Panc1 (cell line): ENCODE measurements at regions not wholly inside any gene's neighbourhood (a gene's known extent, or its start where the extent isn't known, plus 50 kb on each side); places are given as distances from the start of the nearest gene placed in this dataset.
"Not testable (repeated sequence)": the region's sequence is repeated elsewhere in the genome, so short reads cannot be mapped to it uniquely, and the experiment has no call there.

ENCODE experiments used
- ATAC-seq: fragments of 200-7000 bp; cut with Tn5 transposase; 2 replicates; pipeline ENCODE4 v1.9.1; 2020; ENCODE audit warnings: mild to moderate bottlenecking, moderate library complexity
- BruUV-seq: library from RNA; stranded (reverse); fragments of 400-500 nt; replicated peaks from 2 replicates; lab custom pipeline; 2021; lab: Mats Ljungman, UMichigan
- CTCF ChIA-PET: fragments of 300-600 bp; sonication (Branson Sonifier 250); formaldehyde crosslinking; loops from one replicate; lab custom pipeline; 2022; ENCODE audit warnings: antibody characterized with exemption; lab: Charles Lee
- POLR2A ChIA-PET: fragments of 300-600 bp; sonication (Branson Sonifier 250); formaldehyde crosslinking; loops from one replicate; lab custom pipeline; 2022; ENCODE audit warnings: antibody characterized with exemption; lab: Charles Lee
- DNase-seq: peaks from one replicate; pipeline ENCODE4 v3.0.0-alpha.2; 2010; ENCODE audit warnings: low read depth, low spot score
- H3K27ac ChIP-seq: 2 replicates; pipeline ENCODE4 v1.5.1; 2011; ENCODE audit warnings: mild to moderate bottlenecking, low read length, inconsistent platforms
- H3K27me3 ChIP-seq: fragments of 200-500 bp; sonication (Bioruptor generic); 2 replicates; pipeline ENCODE4 v1.6.0; 2014; ENCODE audit warnings: low read length, inconsistent platforms; ENCODE audit not compliant: control insufficient read depth, insufficient read depth
- H3K36me3 ChIP-seq: fragments of 200-500 bp; sonication (Bioruptor generic); 2 replicates; pipeline ENCODE4 v1.5.1; 2014; ENCODE audit warnings: inconsistent platforms, mild to moderate bottlenecking, low read length, moderate library complexity; ENCODE audit not compliant: control insufficient read depth, insufficient read depth
- H3K4me1 ChIP-seq: 2 replicates; pipeline ENCODE4 v1.5.1; 2011; ENCODE audit warnings: inconsistent platforms, mild to moderate bottlenecking, low read length, moderate library complexity; ENCODE audit not compliant: control insufficient read depth, insufficient read depth
- H3K4me3 ChIP-seq, 2 experiments: 2 replicates each; pipeline ENCODE4 v1.5.1; 2011 to 2012; ENCODE audit warnings: low read depth in 2 of 2, low read length in 2 of 2, mild to moderate bottlenecking in 2 of 2, inconsistent platforms in 1 of 2, moderate library complexity in 1 of 2
- H3K9me3 ChIP-seq: fragments of 200-500 bp; sonication (Bioruptor generic); 2 replicates; pipeline ENCODE4 v1.5.1; 2014; ENCODE audit warnings: low read depth, mild to moderate bottlenecking, inconsistent platforms, low read length, moderate library complexity; ENCODE audit not compliant: control insufficient read depth, insufficient read depth
- POLR2AphosphoS5 ChIP-seq: IDR thresholded peaks from 2 replicates; pipeline ENCODE4 v1.6.1; 2012; ENCODE audit warnings: mild to moderate bottlenecking, low read depth, low read length, moderate library complexity
- SIN3A ChIP-seq: IDR thresholded peaks from 2 replicates; pipeline ENCODE4 v1.6.1; 2012; ENCODE audit warnings: low read depth, mild to moderate bottlenecking, low read length, moderate library complexity, borderline replicate concordance; ENCODE audit not compliant: insufficient read depth
- TCF7L2 ChIP-seq: IDR thresholded peaks from 2 replicates; pipeline ENCODE4 v1.6.1; 2011; ENCODE audit warnings: mild to moderate bottlenecking, low read depth, low read length, inconsistent platforms
- in situ Hi-C: cut with HindIII; loops from 2 replicates; pipeline ENCODE4 v1.10.0; 2016; ENCODE audit warnings: low sequenced_read_pairs, low pct_unique_long_range_greater_than_20kb
- intact Hi-C: fragments of 100-400 bp; cut with micrococcal nuclease; formaldehyde crosslinking; loops from one replicate; pipeline ENCODE4 v1.10.0; 2022; ENCODE audit not compliant: unreplicated experiment
- TF ChIP-seq, protein P1 (sequence below): fragments of 450-650 bp; IDR thresholded peaks from 2 replicates; pipeline ENCODE4 v1.5.1; 2017; ENCODE audit warnings: mild to moderate bottlenecking
- TF ChIP-seq, protein P2 (sequence below), 2 experiments: IDR thresholded peaks; 2 replicates each; pipeline ENCODE4 v1.6.1; 2011 to 2012; ENCODE audit warnings: low read depth in 2 of 2, control low read depth in 1 of 2, low read length in 1 of 2, mild to moderate bottlenecking in 1 of 2, moderate library complexity in 1 of 2; ENCODE audit not compliant: insufficient read depth in 1 of 2

DNA sequence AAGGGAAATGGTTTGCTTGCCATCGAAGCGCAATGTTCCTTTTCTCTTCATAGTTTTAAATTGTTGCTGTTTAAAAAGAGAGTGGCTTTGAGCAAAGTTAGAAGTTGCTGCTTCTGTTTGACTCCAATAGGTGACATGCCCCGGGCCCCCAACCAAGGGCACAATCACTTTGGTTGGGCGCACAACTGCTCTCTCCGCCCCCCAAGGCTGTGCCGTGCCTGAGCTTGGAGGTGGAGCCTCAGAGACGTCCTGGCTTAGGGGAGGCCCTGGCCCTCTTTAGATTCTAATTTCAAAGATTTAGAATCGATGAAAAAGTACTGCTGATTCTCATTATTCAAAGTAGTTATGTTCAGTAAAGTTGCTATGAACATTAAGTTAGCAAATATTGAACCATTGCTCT lies 725.9 kb downstream of the COL12A1 start:
- intact Hi-C loops, result no loop called here
- H3K4me1 ChIP-seq, result no peaks in the 10 kb centered on the region
- ChIA-PET CTCF (no interaction called here), POLR2A (no interaction called here)
- 0 out of 2 replicates have a peak, but pooled peaks cover 4% of the 10 kb centered on the region for H3K9me3 ChIP-seq
- TF ChIP-seq POLR2AphosphoS5 (no peak), SIN3A (no peak), TCF7L2 (no peak)
- TF ChIP-seq, protein P1, sequence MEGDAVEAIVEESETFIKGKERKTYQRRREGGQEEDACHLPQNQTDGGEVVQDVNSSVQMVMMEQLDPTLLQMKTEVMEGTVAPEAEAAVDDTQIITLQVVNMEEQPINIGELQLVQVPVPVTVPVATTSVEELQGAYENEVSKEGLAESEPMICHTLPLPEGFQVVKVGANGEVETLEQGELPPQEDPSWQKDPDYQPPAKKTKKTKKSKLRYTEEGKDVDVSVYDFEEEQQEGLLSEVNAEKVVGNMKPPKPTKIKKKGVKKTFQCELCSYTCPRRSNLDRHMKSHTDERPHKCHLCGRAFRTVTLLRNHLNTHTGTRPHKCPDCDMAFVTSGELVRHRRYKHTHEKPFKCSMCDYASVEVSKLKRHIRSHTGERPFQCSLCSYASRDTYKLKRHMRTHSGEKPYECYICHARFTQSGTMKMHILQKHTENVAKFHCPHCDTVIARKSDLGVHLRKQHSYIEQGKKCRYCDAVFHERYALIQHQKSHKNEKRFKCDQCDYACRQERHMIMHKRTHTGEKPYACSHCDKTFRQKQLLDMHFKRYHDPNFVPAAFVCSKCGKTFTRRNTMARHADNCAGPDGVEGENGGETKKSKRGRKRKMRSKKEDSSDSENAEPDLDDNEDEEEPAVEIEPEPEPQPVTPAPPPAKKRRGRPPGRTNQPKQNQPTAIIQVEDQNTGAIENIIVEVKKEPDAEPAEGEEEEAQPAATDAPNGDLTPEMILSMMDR, result no peak
- TF ChIP-seq, protein P2, sequence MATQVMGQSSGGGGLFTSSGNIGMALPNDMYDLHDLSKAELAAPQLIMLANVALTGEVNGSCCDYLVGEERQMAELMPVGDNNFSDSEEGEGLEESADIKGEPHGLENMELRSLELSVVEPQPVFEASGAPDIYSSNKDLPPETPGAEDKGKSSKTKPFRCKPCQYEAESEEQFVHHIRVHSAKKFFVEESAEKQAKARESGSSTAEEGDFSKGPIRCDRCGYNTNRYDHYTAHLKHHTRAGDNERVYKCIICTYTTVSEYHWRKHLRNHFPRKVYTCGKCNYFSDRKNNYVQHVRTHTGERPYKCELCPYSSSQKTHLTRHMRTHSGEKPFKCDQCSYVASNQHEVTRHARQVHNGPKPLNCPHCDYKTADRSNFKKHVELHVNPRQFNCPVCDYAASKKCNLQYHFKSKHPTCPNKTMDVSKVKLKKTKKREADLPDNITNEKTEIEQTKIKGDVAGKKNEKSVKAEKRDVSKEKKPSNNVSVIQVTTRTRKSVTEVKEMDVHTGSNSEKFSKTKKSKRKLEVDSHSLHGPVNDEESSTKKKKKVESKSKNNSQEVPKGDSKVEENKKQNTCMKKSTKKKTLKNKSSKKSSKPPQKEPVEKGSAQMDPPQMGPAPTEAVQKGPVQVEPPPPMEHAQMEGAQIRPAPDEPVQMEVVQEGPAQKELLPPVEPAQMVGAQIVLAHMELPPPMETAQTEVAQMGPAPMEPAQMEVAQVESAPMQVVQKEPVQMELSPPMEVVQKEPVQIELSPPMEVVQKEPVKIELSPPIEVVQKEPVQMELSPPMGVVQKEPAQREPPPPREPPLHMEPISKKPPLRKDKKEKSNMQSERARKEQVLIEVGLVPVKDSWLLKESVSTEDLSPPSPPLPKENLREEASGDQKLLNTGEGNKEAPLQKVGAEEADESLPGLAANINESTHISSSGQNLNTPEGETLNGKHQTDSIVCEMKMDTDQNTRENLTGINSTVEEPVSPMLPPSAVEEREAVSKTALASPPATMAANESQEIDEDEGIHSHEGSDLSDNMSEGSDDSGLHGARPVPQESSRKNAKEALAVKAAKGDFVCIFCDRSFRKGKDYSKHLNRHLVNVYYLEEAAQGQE (IDR thresholded peaks at IDR 0.05; ENCODE audit: insufficient read depth in 1 of 2, low read depth in 2 of 2, low read length in 1 of 2), result no peak
- BruUV-seq, result no TSS peak
- in situ Hi-C loops, result no loop called here
- H3K4me3 ChIP-seq, result no peak overlapping the region
- H3K27ac ChIP-seq, result no peak overlapping the region
- DNase-seq (no peak), ATAC-seq (no peak)
- H3K27me3 ChIP-seq, result no peaks in the 10 kb centered on the region
- no peaks in the 10 kb centered on the region for H3K36me3 ChIP-seq

DNA sequence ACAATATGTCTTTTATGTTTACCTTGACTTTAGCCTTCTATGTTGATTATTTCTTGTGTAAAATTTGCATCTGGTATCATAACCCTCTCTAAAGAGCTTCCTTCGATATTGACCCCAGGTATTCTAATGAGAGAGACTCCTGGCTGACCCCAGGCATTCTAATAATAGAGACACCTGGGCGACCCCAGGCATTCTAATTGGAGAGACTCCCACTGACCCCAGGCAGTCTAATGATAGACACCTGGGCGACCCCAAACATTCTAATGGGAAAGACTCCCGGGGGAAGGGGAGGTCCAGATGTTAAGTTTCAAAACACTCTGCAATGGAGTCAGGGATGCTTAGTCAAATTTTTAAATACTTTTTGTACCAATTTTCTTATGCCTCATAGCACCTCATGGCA lies 726.4 kb downstream of the COL12A1 start:
- Histone ChIP-seq H3K9me3 (0 out of 2 replicates have a peak, but pooled peaks cover 4% of the 10 kb centered on the region), H3K27ac (no peak overlapping the region), H3K4me1 (no peaks in the 10 kb centered on the region), H3K27me3 (no peaks in the 10 kb centered on the region), H3K36me3 (no peaks in the 10 kb centered on the region), H3K4me3 (no peak overlapping the region)
- POLR2A ChIA-PET, result no interaction called here
- TF ChIP-seq, protein P1, result no peak
- TF ChIP-seq SIN3A, result no peak
- TF ChIP-seq POLR2AphosphoS5, result no peak
- TF ChIP-seq, protein P2 (IDR thresholded peaks at IDR 0.05; ENCODE audit: insufficient read depth in 1 of 2, low read depth in 2 of 2, low read length in 1 of 2), result no peak
- TF ChIP-seq TCF7L2, result no peak
- BruUV-seq, result no TSS peak
- in situ Hi-C loops (no loop called here), intact Hi-C loops (no loop called here)
- ATAC-seq, result no peak
- CTCF ChIA-PET, result no interaction called here
- DNase-seq, result no peak

DNA sequence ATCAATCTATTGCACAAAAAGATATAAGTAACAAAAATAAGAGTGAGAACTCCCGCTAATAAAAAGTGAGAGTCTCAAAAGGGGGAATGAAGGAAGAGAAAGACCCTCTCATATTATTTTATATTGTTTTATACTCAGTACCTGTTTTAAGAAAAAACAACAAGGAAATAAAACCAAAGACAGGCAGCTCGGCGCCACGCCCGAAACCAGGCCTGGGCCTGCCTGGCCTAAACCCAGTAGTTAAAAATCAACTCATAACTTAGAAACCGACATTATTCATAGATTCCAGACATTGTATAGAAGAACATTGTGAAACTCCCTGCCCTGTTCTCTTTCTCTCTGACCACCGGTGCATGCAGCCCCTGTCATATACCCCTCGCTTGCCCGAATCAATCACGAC lies 731.8 kb downstream of the COL12A1 start:
- H3K4me3 ChIP-seq, H3K27ac ChIP-seq, in situ Hi-C loops, CTCF ChIA-PET, POLR2A ChIA-PET, H3K36me3 ChIP-seq, intact Hi-C loops, H3K9me3 ChIP-seq, DNase-seq, H3K27me3 ChIP-seq, H3K4me1 ChIP-seq, BruUV-seq, ATAC-seq: not testable (repeated sequence)

DNA sequence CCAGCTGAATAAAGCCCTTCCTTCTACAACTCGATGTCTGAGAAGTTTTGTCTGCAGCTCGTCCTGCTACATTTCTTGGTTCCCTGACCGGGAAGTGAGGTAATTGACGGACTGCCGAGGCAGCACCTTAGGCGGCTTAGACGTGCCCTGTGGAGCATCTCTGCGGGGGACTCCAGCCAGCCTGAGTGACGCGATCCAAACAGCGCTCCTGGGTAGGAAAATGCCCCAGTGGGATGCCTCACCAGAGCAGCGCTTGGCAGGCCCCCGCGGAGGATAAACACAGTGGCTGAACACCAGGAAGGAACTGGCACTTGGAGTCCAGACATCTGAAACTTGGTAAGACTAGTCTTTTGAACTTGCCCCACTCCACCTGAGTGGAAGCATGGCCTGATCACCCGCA lies 737.3 kb downstream of the COL12A1 start:
- H3K27ac ChIP-seq, H3K27me3 ChIP-seq, ATAC-seq, H3K4me3 ChIP-seq, BruUV-seq, H3K36me3 ChIP-seq, CTCF ChIA-PET, POLR2A ChIA-PET, in situ Hi-C loops, DNase-seq, H3K9me3 ChIP-seq, intact Hi-C loops, H3K4me1 ChIP-seq: not testable (repeated sequence)
